ENCODE measurements at regions not wholly inside any gene's neighbourhood (a gene's known extent, or its start where the extent isn't known, plus 50 kb on each side); places are given as distances from the start of the nearest gene placed in this dataset.

GRCh38 chr2:16176971-16177480, 236.7 kb downstream of the MYCN start:
- no peak for TF ChIP-seq CTCF (IDR thresholded peaks at IDR 0.05; ENCODE audit: low read depth, low read length, missing control alignments)
- Histone ChIP-seq H3K4me3 (ENCODE audit: low read depth, low read length) (no peak overlapping the region), H3K27me3 (replicated peaks) (no peaks in the 10 kb centered on the region), H3K27ac (no peak overlapping the region), H3K36me3 (replicated peaks) (no peaks in the 10 kb centered on the region)
- DNase-seq: no peak
- in situ Hi-C loops (cut with HindIII; ENCODE audit: low pct_ligation_motif_present, low sequenced_read_pairs): no loop called here

GRCh38 chr2:16175247-16175825, 235.0 kb downstream of the MYCN start:
- Histone ChIP-seq H3K27me3 (replicated peaks) (no peaks in the 10 kb centered on the region), H3K4me3 (ENCODE audit: low read depth, low read length) (no peak overlapping the region), H3K36me3 (replicated peaks) (no peaks in the 10 kb centered on the region), H3K27ac (no peak overlapping the region)
- no peak for DNase-seq
- in situ Hi-C loops (cut with HindIII; ENCODE audit: low pct_ligation_motif_present, low sequenced_read_pairs): no loop called here
- no peak for TF ChIP-seq CTCF (IDR thresholded peaks at IDR 0.05; ENCODE audit: low read depth, low read length, missing control alignments)

- no peak overlapping the region for H3K27ac ChIP-seq
- in situ Hi-C loops (cut with HindIII; ENCODE audit: low pct_ligation_motif_present, low sequenced_read_pairs): no loop called here
- H3K4me3 ChIP-seq (ENCODE audit: low read depth, low read length): no peak overlapping the region
- H3K27me3 ChIP-seq (replicated peaks): no peaks in the 10 kb centered on the region
- no peaks in the 10 kb centered on the region for H3K36me3 ChIP-seq (replicated peaks)
- TF ChIP-seq CTCF (IDR thresholded peaks at IDR 0.05; ENCODE audit: low read depth, low read length, missing control alignments): no peak
- no peak for DNase-seq
These were observed 234.3 kb downstream of the MYCN start for GRCh38 chr2:16174693-16175045.

GRCh38 chr2:16173893-16174692, 233.7 kb downstream of the MYCN start:
- DNase-seq: no peak
- in situ Hi-C loops (cut with HindIII; ENCODE audit: low pct_ligation_motif_present, low sequenced_read_pairs): no loop called here
- no peaks in the 10 kb centered on the region for H3K36me3 ChIP-seq (replicated peaks)
- TF ChIP-seq CTCF (IDR thresholded peaks at IDR 0.05; ENCODE audit: low read depth, low read length, missing control alignments): no peak
- no peaks in the 10 kb centered on the region for H3K27me3 ChIP-seq (replicated peaks)
- no peak overlapping the region for H3K4me3 ChIP-seq (ENCODE audit: low read depth, low read length)
- H3K27ac ChIP-seq: no peak overlapping the region

- H3K4me3 ChIP-seq (ENCODE audit: low read depth, low read length): no peak overlapping the region
- TF ChIP-seq CTCF (IDR thresholded peaks at IDR 0.05; ENCODE audit: low read depth, low read length, missing control alignments): no peak
- no peaks in the 10 kb centered on the region for H3K27me3 ChIP-seq (replicated peaks)
- no peaks in the 10 kb centered on the region for H3K36me3 ChIP-seq (replicated peaks)
- in situ Hi-C loops (cut with HindIII; ENCODE audit: low pct_ligation_motif_present, low sequenced_read_pairs): no loop called here
- DNase-seq: no peak
- H3K27ac ChIP-seq: no peak overlapping the region
These were observed 232.2 kb downstream of the MYCN start for GRCh38 chr2:16172324-16173175.

Measured in brain microvascular endothelial cell (primary cell).